ENCODE measurements at regions not wholly inside any gene's neighbourhood (a gene's known extent, or its start where the extent isn't known, plus 50 kb on each side); places are given as distances from the start of the nearest gene placed in this dataset.

- WGBS (ENCODE audit: low lambda C conversion rate) = 17% methylated on average over 3 of the region's 3 CpGs
- TF ChIP-seq GABPA (IDR thresholded peaks at IDR 0.05; ENCODE audit: low read depth) (no peak), NFIC (IDR thresholded peaks at IDR 0.05; ENCODE audit: borderline replicate concordance) (no peak), RAD21 (IDR thresholded peaks at IDR 0.05; ENCODE audit: low read length) (no peak), SMC3 (IDR thresholded peaks at IDR 0.05; ENCODE audit: low read depth, low read length) (no peak)
- ChIA-PET POLR2A (no interaction called here), CTCF (no interaction called here)
- Histone ChIP-seq H4K20me1 (ENCODE audit: insufficient read depth) (no peaks in the 10 kb centered on the region), H3K27me3 (ENCODE audit: insufficient read depth) (no peaks in the 10 kb centered on the region), H2AFZ (ENCODE audit: low read depth) (no peak overlapping the region), H3K4me1 (ENCODE audit: control insufficient read depth in 1 of 2, insufficient read depth in 2 of 2, low read depth in 1 of 2, low read length in 1 of 2) (no peaks in the 10 kb centered on the region), H3K4me2 (peak overlapping the region; percentile 59), H3K79me2 (ENCODE audit: insufficient read depth) (no peaks in the 10 kb centered on the region), H3K9ac (no peak overlapping the region), H3K36me3 (replicated peaks in 1 of 2; ENCODE audit: control insufficient read depth in 1 of 2, insufficient read depth in 2 of 2, low read length in 1 of 2) (no peaks in the 10 kb centered on the region), H3K9me2 (peaks cover 3% of the 10 kb centered on the region; the same call in 1 of the 2 replicates), H3K4me3 (ENCODE audit: low read depth in 2 of 2, low read length in 1 of 2) (peak overlapping the region in 1 of 2 experiments; percentile 25; a peak in 3 of 4 replicates), H3K27ac (ENCODE audit: low read depth in 2 of 2, low read length in 1 of 2) (no peak overlapping the region), H3F3A (replicated peaks; ENCODE audit: insufficient read depth) (no peaks in the 10 kb centered on the region), H3K9me3 (0 out of 2 replicates have a peak, but pooled peaks cover 4% of the 10 kb centered on the region)
- no peak for DNase-seq
These were observed 491.0 kb downstream of the FGF9 start for GRCh38 chr13:22161871-22162270.

GRCh38 chr13:22162889-22163288 is 492.0 kb downstream of the FGF9 start:
- TF ChIP-seq RFX5 (IDR thresholded peaks at IDR 0.05; ENCODE audit: low read length) (no peak), TAF1 (IDR thresholded peaks at IDR 0.05; ENCODE audit: borderline replicate concordance, low read depth, low read length) (no peak), SMC3 (IDR thresholded peaks at IDR 0.05; ENCODE audit: low read depth, low read length) (no peak), USF1 (IDR thresholded peaks at IDR 0.05; ENCODE audit: borderline replicate concordance, low read depth) (no peak), EZH2phosphoT487 (IDR thresholded peaks at IDR 0.05; ENCODE audit: borderline replicate concordance, low read depth) (no peak)
- no peak overlapping the region for H3K27ac ChIP-seq (ENCODE audit: low read depth in 2 of 2, low read length in 1 of 2)
- ChIA-PET POLR2A (no interaction called here), CTCF (no interaction called here)
- no peaks in the 10 kb centered on the region for H3K79me2 ChIP-seq (ENCODE audit: insufficient read depth)
- H4K20me1 ChIP-seq (ENCODE audit: insufficient read depth) = no peaks in the 10 kb centered on the region
- peaks cover 3% of the 10 kb centered on the region; the same call in 1 of the 2 replicates for H3K9me2 ChIP-seq
- H3K4me1 ChIP-seq (ENCODE audit: control insufficient read depth in 1 of 2, insufficient read depth in 2 of 2, low read depth in 1 of 2, low read length in 1 of 2) = no peaks in the 10 kb centered on the region
- no peaks in the 10 kb centered on the region for H3K36me3 ChIP-seq (replicated peaks in 1 of 2; ENCODE audit: control insufficient read depth in 1 of 2, insufficient read depth in 2 of 2, low read length in 1 of 2)
- H3K4me2 ChIP-seq = peak overlapping the region; percentile 19; the same call in 1 of the 2 replicates
- H3K27me3 ChIP-seq (ENCODE audit: insufficient read depth) = no peaks in the 10 kb centered on the region
- no peak for DNase-seq
- no peak overlapping the region for H3K4me3 ChIP-seq (ENCODE audit: low read depth in 2 of 2, low read length in 1 of 2)
- H3F3A ChIP-seq (replicated peaks; ENCODE audit: insufficient read depth) = no peaks in the 10 kb centered on the region
- no peak overlapping the region for H2AFZ ChIP-seq (ENCODE audit: low read depth)
- WGBS (ENCODE audit: low lambda C conversion rate) = 2% methylated on average over 1 of the region's 1 CpG
- H3K9me3 ChIP-seq = 0 out of 2 replicates have a peak, but pooled peaks cover 4% of the 10 kb centered on the region
- no peak overlapping the region for H3K9ac ChIP-seq

DNA sequence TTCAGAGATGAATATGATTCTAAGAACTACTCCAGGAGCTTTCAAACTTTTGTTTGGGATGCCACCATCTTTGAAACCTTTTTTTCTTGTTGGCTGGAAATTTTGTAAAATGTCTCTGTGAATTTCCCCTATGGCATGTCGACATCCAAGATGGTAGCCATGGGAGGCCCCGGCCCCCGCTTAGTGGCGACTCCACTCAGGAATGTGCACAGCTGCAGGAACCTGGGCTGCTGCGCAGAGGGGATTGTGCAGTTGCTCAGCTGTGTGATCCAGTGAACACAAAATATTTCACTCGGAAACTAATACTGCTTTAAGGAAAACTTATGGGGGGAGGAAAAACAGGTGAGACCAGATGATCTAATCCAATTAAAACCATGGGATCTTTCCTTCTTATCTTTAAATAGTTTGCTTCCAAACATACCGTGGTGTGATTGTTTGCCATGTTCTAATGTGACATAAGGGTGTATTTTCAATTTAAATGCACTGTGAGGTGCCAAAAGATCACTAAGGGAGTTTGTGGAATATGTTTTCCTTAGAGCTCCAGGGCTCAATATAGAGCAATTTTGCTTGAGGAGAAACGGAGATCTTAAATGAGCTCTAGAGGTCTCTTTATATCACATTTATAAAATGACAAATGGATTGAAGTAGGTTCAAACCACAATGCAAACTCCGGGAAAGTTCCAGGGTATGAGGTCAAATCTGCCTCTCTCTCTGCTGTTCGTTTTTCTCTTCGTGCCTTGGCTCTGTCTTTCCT is 497.7 kb downstream of the FGF9 start:
- Histone ChIP-seq H3K4me3 (ENCODE audit: low read depth in 2 of 2, low read length in 1 of 2) (no peak overlapping the region), H3K4me2 (no peak overlapping the region), H3K9me3 (0 out of 2 replicates have a peak, but pooled peaks cover 3% of the 10 kb centered on the region), H3K36me3 (replicated peaks in 1 of 2; ENCODE audit: control insufficient read depth in 1 of 2, insufficient read depth in 2 of 2, low read length in 1 of 2) (no peaks in the 10 kb centered on the region), H3K27ac (ENCODE audit: low read depth in 2 of 2, low read length in 1 of 2) (no peak overlapping the region), H3F3A (replicated peaks; ENCODE audit: insufficient read depth) (no peaks in the 10 kb centered on the region), H3K9ac (no peak overlapping the region), H4K20me1 (ENCODE audit: insufficient read depth) (no peaks in the 10 kb centered on the region), H3K4me1 (ENCODE audit: control insufficient read depth in 1 of 2, insufficient read depth in 2 of 2, low read depth in 1 of 2, low read length in 1 of 2) (no peaks in the 10 kb centered on the region), H3K9me2 (peaks cover 3% of the 10 kb centered on the region; the same call in 1 of the 2 replicates), H2AFZ (ENCODE audit: low read depth) (no peak overlapping the region), H3K79me2 (ENCODE audit: insufficient read depth) (no peaks in the 10 kb centered on the region), H3K27me3 (ENCODE audit: insufficient read depth) (no peaks in the 10 kb centered on the region)
- POLR2A ChIA-PET = no interaction called here
- 25% methylated on average over 10 of the region's 11 CpGs for WGBS (ENCODE audit: low lambda C conversion rate)
- no peak for DNase-seq
- CTCF ChIA-PET = no interaction called here
- TF ChIP-seq TCF12 (IDR thresholded peaks at IDR 0.05) = no peak
- no peak for TF ChIP-seq RFX5 (IDR thresholded peaks at IDR 0.05; ENCODE audit: low read length)
- no peak for TF ChIP-seq NFIC (IDR thresholded peaks at IDR 0.05; ENCODE audit: borderline replicate concordance)
- no peak for TF ChIP-seq RCOR1 (IDR thresholded peaks at IDR 0.05; ENCODE audit: low read length)
- TF ChIP-seq RXRA (IDR thresholded peaks at IDR 0.05; ENCODE audit: borderline replicate concordance, low read depth) = no peak
- no peak for TF ChIP-seq YY1 (IDR thresholded peaks at IDR 0.05; ENCODE audit: low read depth)
- TF ChIP-seq EZH2phosphoT487 (IDR thresholded peaks at IDR 0.05; ENCODE audit: borderline replicate concordance, low read depth) = no peak
- TF ChIP-seq CTCF (IDR thresholded peaks at IDR 0.05) = no peak
- no peak for TF ChIP-seq MEF2A (IDR thresholded peaks at IDR 0.05; ENCODE audit: borderline replicate concordance, low read depth)
- no peak for TF ChIP-seq FOSL2 (IDR thresholded peaks at IDR 0.05; ENCODE audit: borderline replicate concordance, low read depth)
- no peak for TF ChIP-seq GATA2 (CRISPR knock-in tag; IDR thresholded peaks at IDR 0.05)
- TF ChIP-seq MXI1 (IDR thresholded peaks at IDR 0.05; ENCODE audit: low read depth, low read length) = no peak
- no peak for TF ChIP-seq USF2 (IDR thresholded peaks at IDR 0.05; ENCODE audit: borderline replicate concordance, low read depth, low read length)
- TF ChIP-seq TAF1 (IDR thresholded peaks at IDR 0.05; ENCODE audit: borderline replicate concordance, low read depth, low read length) = no peak

Data from SK-N-SH (cell line).